ENCODE measurements at regions not wholly inside any gene's neighbourhood (a gene's known extent, or its start where the extent isn't known, plus 50 kb on each side); places are given as distances from the start of the nearest gene placed in this dataset.
"Not testable (repeated sequence)": the region's sequence is repeated elsewhere in the genome, so short reads cannot be mapped to it uniquely, and the experiment has no call there.

DNA sequence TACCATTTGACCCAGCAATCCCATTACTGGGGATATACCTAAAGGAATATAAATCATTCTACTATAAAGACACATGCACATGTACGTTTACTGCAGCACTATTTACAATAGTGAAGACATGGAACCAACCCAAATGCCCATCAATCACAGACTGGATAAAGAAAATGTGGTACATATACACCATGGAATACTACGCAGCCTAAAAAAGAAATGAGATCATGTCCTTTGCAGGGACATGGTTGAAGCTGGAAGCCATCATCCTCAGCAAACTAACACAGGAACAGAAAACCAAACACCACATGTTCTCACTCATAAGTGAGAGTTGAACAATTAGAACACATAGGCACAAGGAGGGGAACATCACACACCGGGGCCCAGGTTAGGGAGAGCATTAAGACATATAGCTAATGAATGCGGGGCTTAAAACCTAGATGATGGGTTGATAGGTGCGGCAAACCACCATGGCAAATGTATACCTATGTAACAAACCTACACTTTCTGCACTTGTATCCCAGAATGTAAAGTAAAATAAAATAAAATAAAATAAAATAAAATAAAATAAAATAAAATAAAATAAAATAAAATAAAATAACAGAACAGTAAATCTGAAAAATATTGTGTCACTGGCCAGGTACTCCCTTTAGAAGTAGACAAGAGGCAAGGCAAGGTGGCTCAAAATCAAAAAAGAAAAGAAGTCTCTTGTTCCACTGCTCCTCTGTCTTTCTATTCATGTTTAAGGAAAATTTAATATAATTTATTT, 423.8 kb upstream of the GRAMD2B start:
- DNase-seq, result not testable (repeated sequence)

GRCh38 chr5:126000507-126000906, 422.7 kb upstream of the GRAMD2B start:
- no peak for DNase-seq

- peak; percentile 81 for DNase-seq
Measured at GRCh38 chr5:126002222-126002897, 420.8 kb upstream of the GRAMD2B start.

- peak; percentile 36 for DNase-seq
Measured at GRCh38 chr5:126003309-126003708, 419.9 kb upstream of the GRAMD2B start.

GRCh38 chr5:126004636-126005035, 418.6 kb upstream of the GRAMD2B start:
- DNase-seq, result peak; percentile 25

- DNase-seq, result no peak
Measured at GRCh38 chr5:126007841-126008240, 415.4 kb upstream of the GRAMD2B start.

- DNase-seq, result no peak
Measured at GRCh38 chr5:126009566-126009965, 413.6 kb upstream of the GRAMD2B start.

DNA sequence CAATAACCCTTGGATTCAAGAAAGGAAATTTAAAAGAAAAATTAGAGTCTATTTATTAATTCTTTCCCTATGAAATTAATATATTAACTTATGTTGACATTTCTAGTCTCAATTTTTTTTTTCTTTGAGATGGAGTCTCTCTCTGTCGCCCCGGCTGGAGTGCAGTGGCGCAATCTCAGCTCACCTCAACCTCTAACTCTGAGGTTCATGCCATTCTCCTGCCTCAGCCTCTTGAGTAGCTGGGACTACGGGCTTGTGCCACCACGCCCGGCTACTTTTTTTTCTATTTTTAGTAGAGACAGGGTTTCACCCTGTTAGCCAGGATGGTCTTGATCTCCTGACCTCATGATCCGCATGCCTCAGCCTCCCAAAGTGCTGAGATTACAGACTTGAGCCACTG, 411.7 kb upstream of the GRAMD2B start:
- not testable (repeated sequence) for DNase-seq

DNA sequence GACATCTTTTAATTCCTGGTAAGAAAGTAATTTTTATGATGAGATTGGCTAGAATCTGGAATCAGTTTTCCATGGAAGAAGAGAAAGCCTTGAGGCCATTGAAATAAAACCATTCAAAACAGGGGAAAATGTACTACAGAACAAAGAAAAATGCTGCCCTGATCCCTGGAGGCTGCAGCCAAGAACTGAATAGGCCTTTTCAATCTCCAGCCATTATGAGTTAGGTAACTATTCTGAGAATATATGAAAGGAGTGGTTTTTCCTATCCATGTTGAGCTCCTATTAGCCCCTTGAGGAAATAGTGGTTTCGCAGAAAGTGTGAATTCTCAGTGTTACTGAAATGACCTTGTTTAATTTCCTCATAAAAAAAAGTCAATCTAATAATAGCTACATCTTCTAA, 408.5 kb upstream of the GRAMD2B start:
- no peak for DNase-seq

- peak; percentile 30 for DNase-seq
Measured at GRCh38 chr5:126015235-126016181, 407.7 kb upstream of the GRAMD2B start.

- peak; percentile 74 for DNase-seq
Measured at GRCh38 chr5:126016256-126016655, 407.0 kb upstream of the GRAMD2B start.

GRCh38 chr5:126017096-126017495, 406.1 kb upstream of the GRAMD2B start:
- DNase-seq, result no peak

DNA sequence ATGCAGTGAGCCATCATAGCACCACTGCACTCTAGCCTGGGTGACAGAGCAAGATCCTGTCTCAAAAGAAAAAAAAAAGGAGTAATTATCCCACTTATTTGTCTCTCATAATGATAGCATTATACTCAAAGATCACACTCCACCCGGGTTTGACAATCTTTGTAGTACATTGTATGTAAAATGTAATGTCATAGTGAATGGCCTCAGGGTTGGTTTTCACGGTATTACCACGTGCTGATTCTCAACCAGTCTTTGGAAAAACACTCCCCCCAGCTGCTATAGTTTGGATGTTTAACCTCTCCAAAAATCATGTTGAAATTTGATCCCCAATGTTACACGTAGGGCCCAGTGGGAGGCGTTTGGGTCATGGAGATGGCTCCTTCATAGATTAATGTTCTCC, 402.4 kb upstream of the GRAMD2B start:
- DNase-seq, result no peak

- no peak for DNase-seq
Measured at GRCh38 chr5:126023994-126024441, 399.2 kb upstream of the GRAMD2B start.

DNA sequence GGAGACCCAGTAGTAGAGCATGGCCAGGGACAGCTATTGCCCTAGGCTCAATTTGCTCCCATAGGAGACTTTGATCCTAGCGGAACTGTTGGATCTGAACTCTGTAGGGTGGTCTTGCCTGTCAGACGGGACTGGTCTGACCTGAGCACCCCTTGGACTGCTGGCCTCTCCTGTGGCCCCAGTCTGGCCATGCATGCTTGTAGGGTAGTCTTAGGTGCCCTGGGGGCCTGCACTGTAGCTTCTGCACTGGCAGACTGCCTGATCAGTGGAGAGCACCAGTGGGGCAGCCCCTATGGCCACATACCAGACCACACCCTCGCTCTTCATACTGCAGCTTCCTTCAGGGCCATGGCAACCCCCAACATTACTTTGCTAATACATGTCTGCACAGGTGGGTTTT, 396.1 kb upstream of the GRAMD2B start:
- DNase-seq, result no peak

DNA sequence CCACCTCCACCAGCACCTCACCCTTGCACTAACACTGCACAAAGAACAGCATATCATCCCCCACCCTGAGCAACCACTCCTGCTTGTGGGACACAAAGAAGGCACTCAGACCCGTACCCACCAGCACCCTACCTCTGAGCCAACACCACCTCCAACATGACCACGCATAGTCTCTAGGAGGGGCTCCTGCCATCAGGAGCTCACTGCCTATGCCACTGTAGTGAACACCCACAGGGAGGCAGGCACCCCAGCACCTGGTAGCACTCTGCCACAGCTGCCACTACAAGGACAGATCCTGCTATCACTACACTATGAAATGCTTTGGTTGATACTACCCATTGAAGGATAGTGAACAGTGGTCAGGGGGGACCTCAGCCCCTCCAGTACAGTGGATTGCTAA, 395.6 kb upstream of the GRAMD2B start:
- DNase-seq, result no peak

- DNase-seq, result no peak
Measured at GRCh38 chr5:126028336-126028735, 394.9 kb upstream of the GRAMD2B start.

DNA sequence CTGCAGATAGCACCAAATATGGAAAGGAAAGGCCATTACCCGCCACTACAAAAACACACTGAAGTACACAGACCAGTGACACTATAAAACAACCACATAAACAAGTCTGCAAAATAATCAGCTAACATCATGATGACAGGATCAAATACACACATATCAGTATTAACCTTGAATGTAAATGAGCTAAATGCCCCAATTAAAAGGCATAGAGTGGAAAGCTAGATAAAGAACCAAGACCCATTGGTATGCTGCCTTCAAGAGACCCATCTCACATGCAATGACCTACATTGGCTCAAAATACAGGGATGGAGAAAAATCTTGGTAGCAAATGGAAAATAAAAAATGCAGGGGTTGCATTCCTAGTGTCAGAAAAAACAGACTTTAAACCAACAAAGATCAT, 393.9 kb upstream of the GRAMD2B start:
- DNase-seq, result not testable (repeated sequence)

DNA sequence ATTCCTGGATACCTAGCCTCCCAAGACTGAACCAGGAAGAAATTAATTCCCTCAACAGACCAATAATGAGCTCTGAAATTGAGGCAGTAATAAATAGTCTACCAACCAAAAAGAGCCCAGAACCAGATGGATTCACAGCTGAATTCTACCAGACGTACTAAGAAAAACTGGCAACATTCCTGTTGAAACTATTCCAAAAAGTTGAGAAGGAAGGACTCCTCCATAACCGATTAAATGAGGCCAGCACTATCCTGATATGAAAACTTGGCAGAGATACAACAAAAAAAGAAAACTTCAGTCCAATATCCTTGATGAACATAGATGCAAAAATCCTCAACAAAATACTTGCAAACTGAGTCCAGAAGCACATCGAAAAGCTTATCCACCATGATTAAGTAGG, 392.5 kb upstream of the GRAMD2B start:
- no peak for DNase-seq

- peak; percentile 51 for DNase-seq
Measured at GRCh38 chr5:126031989-126032716, 391.1 kb upstream of the GRAMD2B start.

DNA sequence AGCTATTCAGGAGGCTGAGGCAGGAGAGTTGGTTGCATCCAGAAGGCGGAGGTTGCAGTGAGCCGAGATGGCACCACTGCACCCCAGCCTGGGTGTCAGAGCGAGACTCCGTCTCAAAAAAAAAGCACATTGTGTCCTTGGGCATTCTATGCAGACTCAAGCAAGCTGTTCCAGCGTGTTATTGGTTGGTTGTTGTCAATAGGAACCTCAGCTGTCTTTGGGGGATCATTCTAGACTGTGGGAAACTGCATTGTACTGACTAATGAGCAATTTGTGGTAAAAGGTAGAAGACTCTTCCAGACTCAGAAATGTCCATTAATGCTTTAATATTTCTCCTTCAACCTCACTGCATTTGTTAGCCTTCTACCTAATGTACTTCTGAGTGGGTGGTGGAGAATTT, 379.5 kb upstream of the GRAMD2B start:
- DNase-seq, result no peak

DNA sequence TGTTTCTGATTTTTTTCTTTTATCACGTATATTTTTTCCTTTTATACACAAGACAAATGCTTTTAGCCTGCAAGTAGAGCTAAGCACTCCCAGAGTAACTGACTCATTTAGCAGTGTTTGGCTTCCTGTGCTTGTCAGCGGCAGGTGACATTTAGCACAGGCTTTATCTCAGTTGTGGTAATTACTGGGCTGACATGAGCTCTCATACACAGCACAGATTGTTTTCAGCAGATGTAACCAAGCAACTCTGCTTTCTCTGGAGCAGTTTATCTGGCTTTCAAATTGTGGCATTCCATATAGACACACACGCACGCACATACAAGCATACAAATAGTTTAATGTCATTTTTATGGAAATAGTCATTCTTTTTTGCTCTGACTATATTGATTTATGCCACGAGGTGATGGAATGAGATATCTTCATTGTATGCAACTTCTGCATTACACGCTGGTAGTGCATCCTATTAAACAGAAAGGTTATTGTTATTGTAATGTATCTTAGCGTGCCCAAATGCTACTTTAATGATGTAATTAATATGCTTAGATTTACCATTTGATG, 379.0 kb upstream of the GRAMD2B start:
- DNase-seq, result peak; percentile 20
